ENCODE measurements at regions not wholly inside any gene's neighbourhood (a gene's known extent, or its start where the extent isn't known, plus 50 kb on each side); places are given as distances from the start of the nearest gene placed in this dataset.

DNA sequence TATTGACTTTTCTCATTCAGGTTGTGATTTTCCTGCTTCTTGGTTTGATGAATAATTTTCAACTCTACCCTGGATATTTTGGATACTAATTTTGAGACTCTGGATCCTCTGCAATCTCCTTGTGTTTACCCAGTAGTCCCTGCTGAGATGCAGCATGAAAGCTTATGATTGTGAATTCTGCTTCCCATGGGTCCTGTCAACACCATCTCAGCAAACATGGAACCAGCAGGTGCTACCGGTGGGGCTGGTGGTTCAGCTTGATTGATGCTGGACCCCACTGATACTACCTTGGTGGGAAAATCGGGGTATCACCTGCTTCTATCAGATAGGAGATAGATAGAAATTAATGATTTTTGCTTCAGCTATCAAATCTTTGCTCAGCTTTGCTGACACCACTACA is 81.1 kb downstream of the SOWAHC start:
- TF ChIP-seq, protein P1, sequence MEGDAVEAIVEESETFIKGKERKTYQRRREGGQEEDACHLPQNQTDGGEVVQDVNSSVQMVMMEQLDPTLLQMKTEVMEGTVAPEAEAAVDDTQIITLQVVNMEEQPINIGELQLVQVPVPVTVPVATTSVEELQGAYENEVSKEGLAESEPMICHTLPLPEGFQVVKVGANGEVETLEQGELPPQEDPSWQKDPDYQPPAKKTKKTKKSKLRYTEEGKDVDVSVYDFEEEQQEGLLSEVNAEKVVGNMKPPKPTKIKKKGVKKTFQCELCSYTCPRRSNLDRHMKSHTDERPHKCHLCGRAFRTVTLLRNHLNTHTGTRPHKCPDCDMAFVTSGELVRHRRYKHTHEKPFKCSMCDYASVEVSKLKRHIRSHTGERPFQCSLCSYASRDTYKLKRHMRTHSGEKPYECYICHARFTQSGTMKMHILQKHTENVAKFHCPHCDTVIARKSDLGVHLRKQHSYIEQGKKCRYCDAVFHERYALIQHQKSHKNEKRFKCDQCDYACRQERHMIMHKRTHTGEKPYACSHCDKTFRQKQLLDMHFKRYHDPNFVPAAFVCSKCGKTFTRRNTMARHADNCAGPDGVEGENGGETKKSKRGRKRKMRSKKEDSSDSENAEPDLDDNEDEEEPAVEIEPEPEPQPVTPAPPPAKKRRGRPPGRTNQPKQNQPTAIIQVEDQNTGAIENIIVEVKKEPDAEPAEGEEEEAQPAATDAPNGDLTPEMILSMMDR (IDR thresholded peaks at IDR 0.05) = no peak
- TF ChIP-seq POLR2A (IDR thresholded peaks at IDR 0.05) = no peak

Measured in vagina (tissue), 2 donors.